OCI-LY7 (cell line): ENCODE measurements at regions not wholly inside any gene's neighbourhood (a gene's known extent, or its start where the extent isn't known, plus 50 kb on each side); places are given as distances from the start of the nearest gene placed in this dataset.

Experiments used
- BruUV-seq: library from RNA; stranded (reverse); fragments of 400-500 nt; replicated peaks from 2 replicates; lab custom pipeline; 2021; lab: Mats Ljungman, UMichigan
- CTCF ChIA-PET: fragments of 300-600 bp; sonication (Branson Sonifier 250); formaldehyde crosslinking; loops from one replicate; lab custom pipeline; 2022; ENCODE audit warnings: antibody characterized with exemption; ENCODE audit not compliant: unreplicated experiment; lab: Charles Lee
- POLR2A ChIA-PET: fragments of 300-600 bp; sonication (Branson Sonifier 250); formaldehyde crosslinking; loops from one replicate; lab custom pipeline; 2022; ENCODE audit warnings: antibody characterized with exemption; lab: Charles Lee
- DNase-seq: peaks from one replicate; pipeline ENCODE4 v3.0.0-alpha.2; 2015; ENCODE audit warnings: low spot score
- H2AFZ ChIP-seq: fragments of 200-600 bp; sonication (generic), shearing (Covaris generic); 2 replicates; pipeline ENCODE4 v1.6.1; 2014; ENCODE audit warnings: mild to moderate bottlenecking, antibody characterized with exemption, low read length, moderate library complexity
- H3K27ac ChIP-seq: fragments of 200-600 bp; sonication (generic); 2 replicates; pipeline ENCODE4 v1.5.1; 2014; ENCODE audit warnings: mixed run types, low read depth, mild to moderate bottlenecking, moderate library complexity, low read length, inconsistent platforms; ENCODE audit not compliant: poor library complexity, severe bottlenecking
- H3K36me3 ChIP-seq: fragments of 200-600 bp; sonication (generic); 2 replicates; pipeline ENCODE4 v1.6.1; 2014; ENCODE audit warnings: mild to moderate bottlenecking, antibody characterized with exemption, low read length, moderate library complexity, mixed read lengths; ENCODE audit not compliant: insufficient read depth
- H3K4me1 ChIP-seq: fragments of 200-600 bp; sonication (generic); 2 replicates; pipeline ENCODE4 v1.5.1; 2014; ENCODE audit warnings: mild to moderate bottlenecking, low read length; ENCODE audit not compliant: insufficient read depth, poor library complexity, severe bottlenecking
- H3K4me2 ChIP-seq: fragments of 200-600 bp; sonication (generic); 2 replicates; pipeline ENCODE4 v1.6.1; 2014; ENCODE audit warnings: mild to moderate bottlenecking, low read length
- H3K4me3 ChIP-seq: fragments of 200-600 bp; sonication (generic); 2 replicates; pipeline ENCODE4 v1.5.1; 2014; ENCODE audit warnings: mild to moderate bottlenecking, low read depth, low read length; ENCODE audit not compliant: poor library complexity, severe bottlenecking
- H3K79me2 ChIP-seq: fragments of 200-600 bp; sonication (generic); 2 replicates; pipeline ENCODE4 v1.6.1; 2016; ENCODE audit warnings: low read depth, mild to moderate bottlenecking, low read length, moderate library complexity, mixed read lengths; ENCODE audit not compliant: insufficient read depth
- H3K9me2 ChIP-seq: fragments of 200-600 bp; sonication (generic); 2 replicates; pipeline ENCODE4 v1.6.1; 2016; ENCODE audit warnings: mild to moderate bottlenecking, low read length, mixed read lengths; ENCODE audit not compliant: insufficient read depth
- H3K9me3 ChIP-seq: fragments of 200-600 bp; sonication (generic); 2 replicates; pipeline ENCODE4 v1.6.1; 2014; ENCODE audit warnings: mild to moderate bottlenecking, mixed run types, low read length, mixed read lengths
- H4K20me1 ChIP-seq: fragments of 200-600 bp; sonication (generic); 2 replicates; pipeline ENCODE4 v1.6.1; 2014; ENCODE audit warnings: mild to moderate bottlenecking, antibody characterized with exemption, low read length, moderate library complexity, mixed read lengths; ENCODE audit not compliant: insufficient read depth
- EZH2phosphoT487 ChIP-seq: fragments of 200-600 bp; sonication (generic); IDR thresholded peaks from 2 replicates; pipeline ENCODE4 v1.6.1; 2018; ENCODE audit warnings: low read depth, borderline replicate concordance, mild to moderate bottlenecking, mixed run types, antibody characterized with exemption, low read length, moderate library complexity, mixed read lengths
- intact Hi-C: fragments of 100-400 bp; cut with micrococcal nuclease; formaldehyde crosslinking; loops from one replicate; pipeline ENCODE4 v1.10.0; 2022; ENCODE audit not compliant: unreplicated experiment
- TF ChIP-seq, protein P1 (sequence below): fragments of 200-600 bp; sonication (generic); conservative IDR thresholded peaks from 2 replicates; pipeline ENCODE4 v1.5.1; 2014; ENCODE audit warnings: mild to moderate bottlenecking, antibody characterized with exemption, low read length, moderate library complexity, mixed read lengths

- no peaks in the 10 kb centered on the region for H4K20me1 ChIP-seq
- intact Hi-C loops = no loop called here
- POLR2A ChIA-PET = no interaction called here
- H3K9me3 ChIP-seq = no peaks in the 10 kb centered on the region
- no peaks in the 10 kb centered on the region for H3K9me2 ChIP-seq
- H3K79me2 ChIP-seq = no peaks in the 10 kb centered on the region
- no peak overlapping the region for H2AFZ ChIP-seq
- TF ChIP-seq, protein P1, sequence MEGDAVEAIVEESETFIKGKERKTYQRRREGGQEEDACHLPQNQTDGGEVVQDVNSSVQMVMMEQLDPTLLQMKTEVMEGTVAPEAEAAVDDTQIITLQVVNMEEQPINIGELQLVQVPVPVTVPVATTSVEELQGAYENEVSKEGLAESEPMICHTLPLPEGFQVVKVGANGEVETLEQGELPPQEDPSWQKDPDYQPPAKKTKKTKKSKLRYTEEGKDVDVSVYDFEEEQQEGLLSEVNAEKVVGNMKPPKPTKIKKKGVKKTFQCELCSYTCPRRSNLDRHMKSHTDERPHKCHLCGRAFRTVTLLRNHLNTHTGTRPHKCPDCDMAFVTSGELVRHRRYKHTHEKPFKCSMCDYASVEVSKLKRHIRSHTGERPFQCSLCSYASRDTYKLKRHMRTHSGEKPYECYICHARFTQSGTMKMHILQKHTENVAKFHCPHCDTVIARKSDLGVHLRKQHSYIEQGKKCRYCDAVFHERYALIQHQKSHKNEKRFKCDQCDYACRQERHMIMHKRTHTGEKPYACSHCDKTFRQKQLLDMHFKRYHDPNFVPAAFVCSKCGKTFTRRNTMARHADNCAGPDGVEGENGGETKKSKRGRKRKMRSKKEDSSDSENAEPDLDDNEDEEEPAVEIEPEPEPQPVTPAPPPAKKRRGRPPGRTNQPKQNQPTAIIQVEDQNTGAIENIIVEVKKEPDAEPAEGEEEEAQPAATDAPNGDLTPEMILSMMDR = no peak
- TF ChIP-seq EZH2phosphoT487 = no peak
- no TSS peak for BruUV-seq
- no peak overlapping the region for H3K4me3 ChIP-seq
- H3K27ac ChIP-seq = no peak overlapping the region
- H3K4me1 ChIP-seq = no peaks in the 10 kb centered on the region
- DNase-seq = no peak
- H3K36me3 ChIP-seq = no peaks in the 10 kb centered on the region
- CTCF ChIA-PET = no interaction called here
- H3K4me2 ChIP-seq = no peak overlapping the region
Measured at GRCh38 chr3:59692117-59692516, 642.3 kb upstream of the CFAP20DC start.

DNA sequence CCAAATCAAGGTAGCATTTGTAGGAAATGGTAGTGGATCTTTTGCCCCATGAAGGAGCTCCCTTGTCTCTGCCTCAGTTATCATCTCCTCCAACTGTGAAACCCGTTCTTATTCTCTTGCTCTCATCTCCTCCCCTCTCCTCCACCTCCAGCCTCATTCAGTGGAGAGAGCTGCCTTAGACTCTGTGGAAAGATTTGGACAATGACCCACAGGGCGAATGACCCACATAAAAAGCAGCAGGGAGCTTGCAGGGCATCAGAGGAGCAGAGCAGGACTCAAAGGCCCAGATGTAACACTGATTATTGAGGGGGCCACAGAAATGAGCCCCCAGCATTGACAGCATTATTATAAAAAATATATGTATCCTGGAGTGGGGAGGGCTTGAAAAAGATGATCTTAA, 641.1 kb upstream of the CFAP20DC start:
- H3K36me3 ChIP-seq = no peaks in the 10 kb centered on the region
- TF ChIP-seq EZH2phosphoT487 = no peak
- TF ChIP-seq, protein P1 = no peak
- no peaks in the 10 kb centered on the region for H3K9me3 ChIP-seq
- BruUV-seq = no TSS peak
- H4K20me1 ChIP-seq = no peaks in the 10 kb centered on the region
- H3K4me1 ChIP-seq = no peaks in the 10 kb centered on the region
- intact Hi-C loops = no loop called here
- ChIA-PET POLR2A (no interaction called here), CTCF (no interaction called here)
- H2AFZ ChIP-seq = no peak overlapping the region
- H3K27ac ChIP-seq = no peak overlapping the region
- H3K4me3 ChIP-seq = no peak overlapping the region
- no peak overlapping the region for H3K4me2 ChIP-seq
- H3K79me2 ChIP-seq = no peaks in the 10 kb centered on the region
- no peaks in the 10 kb centered on the region for H3K9me2 ChIP-seq
- DNase-seq = no peak

DNA sequence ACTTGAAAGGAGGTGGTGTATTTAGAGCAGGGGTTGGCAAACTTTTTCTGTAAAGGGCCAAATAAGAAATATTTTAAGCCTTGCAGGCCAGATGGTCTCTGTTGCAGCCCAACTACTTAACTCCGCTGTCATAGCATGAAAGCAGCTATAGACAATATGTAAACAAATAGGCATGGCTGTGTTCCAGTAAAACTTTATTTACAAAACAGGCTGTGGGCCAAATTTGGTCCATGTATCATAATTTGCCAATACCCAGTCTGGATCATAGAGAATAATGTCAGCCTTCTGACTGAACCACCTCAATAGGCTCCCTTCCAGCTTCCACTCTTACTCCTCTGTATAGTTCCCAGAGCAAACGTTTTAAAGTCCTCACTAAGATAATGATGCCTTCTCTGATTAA, 638.8 kb upstream of the CFAP20DC start:
- H3K36me3 ChIP-seq = no peaks in the 10 kb centered on the region
- intact Hi-C loops = no loop called here
- H3K4me1 ChIP-seq = no peaks in the 10 kb centered on the region
- H2AFZ ChIP-seq = no peak overlapping the region
- no peaks in the 10 kb centered on the region for H4K20me1 ChIP-seq
- BruUV-seq = no TSS peak
- no peaks in the 10 kb centered on the region for H3K79me2 ChIP-seq
- DNase-seq = no peak
- CTCF ChIA-PET = no interaction called here
- no peak overlapping the region for H3K4me3 ChIP-seq
- H3K27ac ChIP-seq = no peak overlapping the region
- TF ChIP-seq, protein P1 = no peak
- H3K4me2 ChIP-seq = no peak overlapping the region
- no peaks in the 10 kb centered on the region for H3K9me2 ChIP-seq
- POLR2A ChIA-PET = no interaction called here
- no peaks in the 10 kb centered on the region for H3K9me3 ChIP-seq
